ENCODE measurements at regions not wholly inside any gene's neighbourhood (a gene's known extent, or its start where the extent isn't known, plus 50 kb on each side); places are given as distances from the start of the nearest gene placed in this dataset.

- intact Hi-C loops (cut with DNase I) = loop anchor here (10.0 kb wide), 1 partner anchor 75 kb away; no protein-coding TSS in a partner anchor
- FAIRE-seq = no peak
Observed at GRCh38 chr1:47519491-47519890, 81.6 kb downstream of the FOXD2 start.

GRCh38 chr1:47519971-47520370 is 82.1 kb downstream of the FOXD2 start:
- DNase-seq (peak in 1 of 5 donors; percentile 23), FAIRE-seq (no peak)
- no peak for TF ChIP-seq CTCF (IDR thresholded peaks at IDR 0.05; ENCODE audit: borderline replicate concordance, extremely low read depth, insufficient read depth)
- peaks cover 0 to 4% (median 0%) of the 10 kb centered on the region in 3 donors for H3K4me1 ChIP-seq (ENCODE audit: control insufficient read depth in 2 of 3, insufficient read depth in 2 of 3, low read depth in 1 of 3, low read length in 3 of 3)
- no peak overlapping the region for H3K4me3 ChIP-seq (ENCODE audit: low read length in 3 of 3)
- no peaks in the 10 kb centered on the region for H3K9me3 ChIP-seq (ENCODE audit: control insufficient read depth in 2 of 3, insufficient read depth in 1 of 3, low read length in 3 of 3)
- H3K27me3 ChIP-seq (ENCODE audit: control insufficient read depth, insufficient read depth, low read length) = no peaks in the 10 kb centered on the region
- no peak overlapping the region for H3K9ac ChIP-seq (ENCODE audit: low read length in 3 of 3)
- H3K27ac ChIP-seq (ENCODE audit: low read depth in 2 of 2, low read length in 2 of 2) = no peak overlapping the region
- intact Hi-C loops (cut with DNase I) = loop anchor here (10.0 kb wide), 1 partner anchor 75 kb away; no protein-coding TSS in a partner anchor
- H3K36me3 ChIP-seq (ENCODE audit: control insufficient read depth in 2 of 3, insufficient read depth in 3 of 3, low read length in 3 of 3) = no peaks in the 10 kb centered on the region

More at GRCh38 chr1:47519491-47519890, 81.6 kb downstream of the FOXD2 start:
- Histone ChIP-seq H3K9ac (ENCODE audit: low read length in 3 of 3) (no peak overlapping the region), H3K4me3 (ENCODE audit: low read length in 3 of 3) (no peak overlapping the region), H3K4me1 (ENCODE audit: control insufficient read depth in 2 of 3, insufficient read depth in 2 of 3, low read depth in 1 of 3, low read length in 3 of 3) (peaks cover 0 to 4% (median 0%) of the 10 kb centered on the region in 3 donors), H3K27ac (ENCODE audit: low read depth in 2 of 2, low read length in 2 of 2) (no peak overlapping the region), H3K36me3 (ENCODE audit: control insufficient read depth in 2 of 3, insufficient read depth in 3 of 3, low read length in 3 of 3) (no peaks in the 10 kb centered on the region), H3K27me3 (ENCODE audit: control insufficient read depth, insufficient read depth, low read length) (no peaks in the 10 kb centered on the region), H3K9me3 (ENCODE audit: control insufficient read depth in 2 of 3, insufficient read depth in 1 of 3, low read length in 3 of 3) (no peaks in the 10 kb centered on the region)
- DNase-seq = no peak
- TF ChIP-seq CTCF (IDR thresholded peaks at IDR 0.05; ENCODE audit: borderline replicate concordance, extremely low read depth, insufficient read depth) = no peak

GRCh38 chr1:47521034-47521881 is 83.4 kb downstream of the FOXD2 start:
- FAIRE-seq = no peak
- no peak overlapping the region for H3K4me3 ChIP-seq (ENCODE audit: low read length in 3 of 3)
- DNase-seq = peak in 3 of 5 donors; percentile 35 to 62 (median 48)

More at GRCh38 chr1:47521034-47521881, 83.4 kb downstream of the FOXD2 start:
- intact Hi-C loops (cut with DNase I) = no loop called here
- H3K36me3 ChIP-seq (ENCODE audit: control insufficient read depth in 2 of 3, insufficient read depth in 3 of 3, low read length in 3 of 3) = no peaks in the 10 kb centered on the region
- H3K27ac ChIP-seq (ENCODE audit: low read depth in 2 of 2, low read length in 2 of 2) = no peak overlapping the region
- peaks cover 0 to 4% (median 0%) of the 10 kb centered on the region in 3 donors for H3K4me1 ChIP-seq (ENCODE audit: control insufficient read depth in 2 of 3, insufficient read depth in 2 of 3, low read depth in 1 of 3, low read length in 3 of 3)
- H3K9me3 ChIP-seq (ENCODE audit: control insufficient read depth in 2 of 3, insufficient read depth in 1 of 3, low read length in 3 of 3) = no peaks in the 10 kb centered on the region
- no peak for TF ChIP-seq CTCF (IDR thresholded peaks at IDR 0.05; ENCODE audit: borderline replicate concordance, extremely low read depth, insufficient read depth)
- no peak overlapping the region for H3K9ac ChIP-seq (ENCODE audit: low read length in 3 of 3)
- H3K27me3 ChIP-seq (ENCODE audit: control insufficient read depth, insufficient read depth, low read length) = no peaks in the 10 kb centered on the region

All from kidney (tissue), 13 donors.